GM20000 (cell line): ENCODE measurements at regions not wholly inside any gene's neighbourhood (a gene's known extent, or its start where the extent isn't known, plus 50 kb on each side); places are given as distances from the start of the nearest gene placed in this dataset.

Experiments
- DNase-seq: peaks from one replicate; pipeline ENCODE4 v3.0.0; 2012; ENCODE audit warnings: low spot score
- TF ChIP-seq, protein P1 (sequence below): IDR thresholded peaks from 2 replicates; pipeline ENCODE4 v1.5.1; 2012; ENCODE audit warnings: mild to moderate bottlenecking, control low read depth; ENCODE audit errors: extremely low read depth, missing control alignments

DNA sequence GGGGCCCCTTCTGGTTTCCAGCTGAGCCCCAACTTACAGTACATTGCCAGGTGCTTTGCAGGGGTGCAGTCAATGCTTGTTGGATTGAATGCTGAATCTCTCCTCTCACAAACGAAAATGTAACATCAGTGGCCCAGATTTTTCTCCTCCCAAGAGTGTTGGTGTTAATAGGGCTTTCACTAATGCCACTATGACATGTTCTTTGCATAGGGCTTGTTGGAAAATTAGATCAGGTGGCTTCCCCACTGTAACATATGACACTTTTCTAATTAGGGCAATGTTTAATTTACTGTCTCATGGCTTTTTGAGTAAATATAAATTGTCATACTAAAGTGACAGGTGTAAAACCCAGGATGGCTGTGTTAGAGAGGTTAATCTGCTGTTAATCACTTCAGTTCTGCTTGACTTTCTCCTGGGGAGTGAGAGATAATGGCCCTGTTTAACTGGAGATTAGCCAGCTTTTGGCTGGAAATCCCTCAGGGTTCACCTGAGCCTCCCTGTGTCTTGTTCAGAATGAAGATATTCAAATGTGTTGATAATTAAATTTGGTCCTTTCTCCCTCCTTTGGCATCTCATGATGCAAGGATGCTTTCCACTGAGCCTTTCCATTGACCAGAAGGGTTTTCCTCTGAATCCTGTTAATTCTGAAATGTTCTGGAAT lies 502.3 kb downstream of the RBFOX1 start:
- TF ChIP-seq, protein P1, sequence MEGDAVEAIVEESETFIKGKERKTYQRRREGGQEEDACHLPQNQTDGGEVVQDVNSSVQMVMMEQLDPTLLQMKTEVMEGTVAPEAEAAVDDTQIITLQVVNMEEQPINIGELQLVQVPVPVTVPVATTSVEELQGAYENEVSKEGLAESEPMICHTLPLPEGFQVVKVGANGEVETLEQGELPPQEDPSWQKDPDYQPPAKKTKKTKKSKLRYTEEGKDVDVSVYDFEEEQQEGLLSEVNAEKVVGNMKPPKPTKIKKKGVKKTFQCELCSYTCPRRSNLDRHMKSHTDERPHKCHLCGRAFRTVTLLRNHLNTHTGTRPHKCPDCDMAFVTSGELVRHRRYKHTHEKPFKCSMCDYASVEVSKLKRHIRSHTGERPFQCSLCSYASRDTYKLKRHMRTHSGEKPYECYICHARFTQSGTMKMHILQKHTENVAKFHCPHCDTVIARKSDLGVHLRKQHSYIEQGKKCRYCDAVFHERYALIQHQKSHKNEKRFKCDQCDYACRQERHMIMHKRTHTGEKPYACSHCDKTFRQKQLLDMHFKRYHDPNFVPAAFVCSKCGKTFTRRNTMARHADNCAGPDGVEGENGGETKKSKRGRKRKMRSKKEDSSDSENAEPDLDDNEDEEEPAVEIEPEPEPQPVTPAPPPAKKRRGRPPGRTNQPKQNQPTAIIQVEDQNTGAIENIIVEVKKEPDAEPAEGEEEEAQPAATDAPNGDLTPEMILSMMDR = no peak
- DNase-seq = no peak

DNA sequence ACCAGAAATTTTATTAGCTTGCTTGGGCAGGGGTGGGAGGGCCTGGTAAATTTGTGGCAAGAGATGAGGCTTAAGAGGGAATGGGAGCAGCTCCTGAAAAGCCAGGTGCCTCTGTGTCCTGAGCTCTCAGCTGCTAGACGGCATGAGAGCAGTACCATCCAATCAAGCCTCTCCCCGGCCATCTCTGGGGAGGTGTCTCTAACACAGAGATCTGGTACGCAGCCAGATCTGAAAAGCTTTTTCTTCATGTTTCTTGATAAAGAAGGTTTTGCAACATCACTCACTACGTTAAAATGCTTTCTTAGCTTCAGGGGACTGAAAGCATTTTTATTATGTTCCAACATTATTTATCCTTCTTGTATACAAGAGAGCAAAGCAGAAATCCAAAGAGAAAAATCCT lies 488.2 kb downstream of the RBFOX1 start:
- TF ChIP-seq, protein P1 = no peak

DNA sequence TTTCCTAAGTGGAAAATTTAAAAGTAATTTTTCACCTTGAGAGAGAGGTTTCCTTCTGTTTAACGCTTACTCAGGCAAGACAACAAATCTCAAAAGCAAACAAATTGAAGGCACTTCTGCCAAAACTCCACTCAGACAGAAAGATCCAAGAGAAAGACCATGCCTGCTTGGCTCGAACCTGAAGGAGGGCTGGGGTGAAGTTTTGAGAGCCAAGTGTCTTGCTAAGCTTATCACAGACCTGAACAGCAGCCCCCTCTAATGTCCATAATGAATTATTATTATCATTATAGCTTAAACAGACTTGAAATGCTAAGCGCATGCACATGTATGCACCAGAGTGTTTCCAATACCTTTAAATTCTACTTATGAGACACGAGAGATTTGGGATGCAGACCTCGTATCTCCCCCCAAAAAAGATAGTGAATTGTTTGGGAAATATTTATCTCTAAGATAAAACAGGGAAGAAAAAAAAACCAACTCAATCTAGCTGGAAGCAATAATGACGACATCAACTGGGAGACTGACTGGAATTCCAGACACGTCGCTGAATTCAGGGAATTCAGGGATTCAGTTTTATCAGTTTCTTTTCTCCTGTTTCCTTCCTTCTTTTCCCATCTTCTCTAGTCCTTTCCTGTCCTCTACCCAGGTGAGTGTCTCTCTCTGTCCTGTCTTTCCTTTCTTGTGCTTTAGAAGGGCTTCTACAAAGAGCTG lies 473.2 kb downstream of the RBFOX1 start:
- TF ChIP-seq, protein P1 = no peak
- no peak for DNase-seq

More for the DNA sequence above, 488.2 kb downstream of the RBFOX1 start:
- no peak for DNase-seq

DNA sequence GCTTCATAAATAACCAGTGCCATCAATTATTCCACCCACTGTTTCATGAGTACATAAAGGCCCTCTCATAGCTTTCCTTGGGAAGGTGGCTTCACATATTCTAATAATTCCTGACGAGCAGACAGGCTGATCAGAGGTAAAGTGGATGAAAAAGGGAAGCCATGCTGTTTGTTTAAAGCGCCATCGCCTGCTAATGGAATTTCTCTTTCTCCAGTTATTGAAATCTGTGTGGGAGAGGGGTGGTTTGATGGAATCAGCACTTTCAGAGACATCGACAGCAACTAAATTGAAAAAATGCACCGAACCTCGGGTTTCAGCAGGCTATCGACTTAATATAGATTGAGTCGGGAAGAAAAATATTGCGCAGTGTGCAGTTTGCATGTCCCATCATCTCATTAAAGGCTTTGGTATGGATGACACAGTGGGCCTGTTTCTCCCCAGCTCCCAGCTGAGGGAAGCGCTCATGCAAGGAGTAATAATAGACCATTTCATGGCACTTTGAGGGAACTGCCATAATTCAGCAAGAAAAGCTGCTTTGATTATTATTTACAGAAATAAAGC lies 472.1 kb downstream of the RBFOX1 start:
- TF ChIP-seq, protein P1 = no peak
- DNase-seq = no peak

DNA sequence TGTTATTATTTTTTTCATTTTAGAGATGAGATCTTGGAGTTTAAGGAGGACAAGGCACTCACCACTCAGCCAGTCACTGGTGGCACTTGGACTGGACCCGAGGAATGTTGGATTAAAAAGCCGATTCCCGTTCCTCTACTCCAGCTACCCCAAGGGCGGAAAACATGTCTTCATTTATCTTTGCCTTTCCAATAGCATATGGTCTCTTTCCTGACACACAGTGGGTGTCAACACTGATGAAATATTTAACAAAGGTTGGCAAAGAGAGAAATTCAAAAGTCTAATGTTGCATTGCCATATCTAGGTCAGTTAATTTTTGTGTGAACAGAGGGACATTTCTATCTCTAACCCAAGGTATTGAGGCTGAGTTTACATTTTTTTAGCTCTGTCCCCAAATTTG lies 459.7 kb downstream of the RBFOX1 start:
- TF ChIP-seq, protein P1 = no peak

DNA sequence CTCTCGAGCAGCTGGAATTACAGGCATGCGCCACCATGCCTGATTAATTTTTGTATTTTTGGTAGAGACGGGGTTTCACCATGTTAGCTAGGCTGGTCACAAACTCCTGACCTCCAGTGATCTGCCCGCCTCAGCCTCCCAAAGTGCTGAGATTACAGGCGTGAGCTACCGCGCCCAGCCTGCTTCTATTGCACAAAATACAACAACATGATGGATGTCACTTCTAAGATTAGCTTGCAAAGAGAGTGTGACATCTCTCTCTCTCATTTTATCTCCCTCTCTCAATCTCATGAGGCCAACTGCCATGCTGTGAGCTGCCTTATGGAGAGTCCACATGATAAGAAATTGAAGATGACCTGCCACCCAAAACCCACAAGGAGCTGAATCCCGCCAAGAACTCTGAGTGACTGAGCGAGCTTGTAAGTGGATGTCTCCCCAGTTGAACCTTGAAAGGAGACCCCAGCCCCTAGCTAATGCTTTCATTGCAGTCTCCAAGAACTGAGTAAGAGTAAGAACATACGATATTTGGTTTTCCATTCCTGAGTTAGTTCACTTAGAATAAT lies 458.5 kb downstream of the RBFOX1 start:
- TF ChIP-seq, protein P1 = no peak
- DNase-seq = no peak

More for the DNA sequence above, 459.7 kb downstream of the RBFOX1 start:
- DNase-seq = no peak

DNA sequence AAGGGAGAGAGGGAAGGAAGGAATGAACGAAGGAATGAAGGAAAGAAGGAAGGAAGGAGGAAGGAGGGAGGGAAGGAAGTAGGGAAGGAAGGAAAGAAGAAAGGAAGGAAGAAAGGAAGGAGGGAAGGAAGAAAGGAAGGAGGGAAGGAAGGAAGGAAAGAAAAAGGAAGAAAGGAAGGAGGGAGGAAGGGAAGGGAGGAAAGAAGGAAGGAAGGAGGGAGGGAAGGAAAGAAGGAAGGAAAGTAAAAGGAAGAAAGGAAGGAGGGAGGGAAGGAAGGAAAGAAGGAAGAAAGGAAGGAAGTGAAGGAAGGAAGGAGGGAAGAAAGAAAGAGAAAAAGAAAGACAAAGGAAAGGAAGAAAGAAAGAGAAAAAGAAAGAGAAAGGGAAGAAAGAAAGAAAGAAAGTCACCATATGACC lies 442.4 kb downstream of the RBFOX1 start:
- TF ChIP-seq, protein P1 = no peak
- DNase-seq = no peak
